Osteoblast (primary cell): ENCODE measurements at regions not wholly inside any gene's neighbourhood (a gene's known extent, or its start where the extent isn't known, plus 50 kb on each side); places are given as distances from the start of the nearest gene placed in this dataset.

Experiments
- DNase-seq: peaks from one replicate; pipeline ENCODE4 v3.0.0; 2011; ENCODE audit warnings: low spot score, mixed read lengths; ENCODE audit not compliant: insufficient read length; ENCODE audit errors: missing footprints
- H2AFZ ChIP-seq: 2 replicates; pipeline ENCODE4 v1.6.0; 2011; ENCODE audit warnings: mild to moderate bottlenecking, low read length
- H3K27ac ChIP-seq: 2 replicates; pipeline ENCODE4 v1.5.1; 2011; ENCODE audit warnings: mild to moderate bottlenecking, low read depth, low read length, moderate library complexity
- H3K27me3 ChIP-seq: 2 replicates; pipeline ENCODE4 v1.6.0; 2012; ENCODE audit warnings: mild to moderate bottlenecking, control low read depth, inconsistent platforms, low read length, moderate library complexity; ENCODE audit not compliant: insufficient read depth
- H3K36me3 ChIP-seq: 2 replicates; pipeline ENCODE4 v1.5.1; 2011; ENCODE audit warnings: mild to moderate bottlenecking, low read length, control low read depth, moderate library complexity; ENCODE audit not compliant: insufficient read depth
- H3K4me1 ChIP-seq: 2 replicates; pipeline ENCODE4 v1.5.1; 2011; ENCODE audit warnings: mild to moderate bottlenecking, low read length, control low read depth, moderate library complexity; ENCODE audit not compliant: insufficient read depth
- H3K4me2 ChIP-seq: 2 replicates; pipeline ENCODE4 v1.6.0; 2011; ENCODE audit warnings: mild to moderate bottlenecking, low read length; ENCODE audit not compliant: insufficient read depth
- H3K4me3 ChIP-seq: fragments of 200-600 bp; sonication (generic); 3 replicates; pipeline ENCODE4 v1.5.1; 2012; ENCODE audit warnings: mild to moderate bottlenecking, low read length, inconsistent platforms; ENCODE audit not compliant: insufficient read depth
- H3K79me2 ChIP-seq: 2 replicates; pipeline ENCODE4 v1.6.0; 2012; ENCODE audit warnings: mild to moderate bottlenecking, low read length, control low read depth, inconsistent platforms; ENCODE audit not compliant: insufficient read depth
- H3K9me3 ChIP-seq: 2 replicates; pipeline ENCODE4 v1.5.1; 2011; ENCODE audit warnings: low read depth, low read length, control low read depth
- H4K20me1 ChIP-seq: 2 replicates; pipeline ENCODE4 v1.6.0; 2012; ENCODE audit warnings: mild to moderate bottlenecking, low read length, control low read depth; ENCODE audit not compliant: insufficient read depth
- TF ChIP-seq, protein P1 (sequence below): IDR thresholded peaks from 2 replicates; pipeline ENCODE4 v1.5.1; 2011; ENCODE audit warnings: mild to moderate bottlenecking, low read depth, low read length, moderate library complexity; ENCODE audit errors: extremely low read depth

DNA sequence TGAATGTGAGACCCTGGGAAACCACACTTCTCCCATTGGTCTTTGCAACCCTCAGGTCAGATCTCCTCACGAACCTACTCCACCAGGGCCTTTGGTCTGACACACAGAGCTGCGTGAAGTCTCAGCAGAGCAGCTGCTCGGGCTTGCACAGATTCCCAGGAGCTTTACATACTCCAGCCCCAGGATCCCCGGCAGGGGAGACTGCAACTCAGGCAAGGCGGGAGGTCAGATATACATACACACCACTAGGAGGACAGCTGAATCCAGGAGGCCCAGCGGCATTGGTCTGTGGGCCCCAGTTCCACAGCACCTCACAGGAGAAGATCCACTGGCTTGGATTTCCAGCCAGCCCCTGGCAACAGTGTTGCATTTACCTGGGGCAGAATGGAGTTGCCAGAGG, 239.2 kb downstream of the GPAM start:
- Histone ChIP-seq H3K9me3 (no peaks in the 10 kb centered on the region), H3K79me2 (no peaks in the 10 kb centered on the region), H3K27ac (no peak overlapping the region), H3K27me3 (no peaks in the 10 kb centered on the region), H3K36me3 (no peaks in the 10 kb centered on the region), H3K4me2 (no peak overlapping the region), H3K4me1 (no peaks in the 10 kb centered on the region), H4K20me1 (no peaks in the 10 kb centered on the region), H3K4me3 (no peak overlapping the region), H2AFZ (no peak overlapping the region)
- DNase-seq = peak; percentile 39
- TF ChIP-seq, protein P1, sequence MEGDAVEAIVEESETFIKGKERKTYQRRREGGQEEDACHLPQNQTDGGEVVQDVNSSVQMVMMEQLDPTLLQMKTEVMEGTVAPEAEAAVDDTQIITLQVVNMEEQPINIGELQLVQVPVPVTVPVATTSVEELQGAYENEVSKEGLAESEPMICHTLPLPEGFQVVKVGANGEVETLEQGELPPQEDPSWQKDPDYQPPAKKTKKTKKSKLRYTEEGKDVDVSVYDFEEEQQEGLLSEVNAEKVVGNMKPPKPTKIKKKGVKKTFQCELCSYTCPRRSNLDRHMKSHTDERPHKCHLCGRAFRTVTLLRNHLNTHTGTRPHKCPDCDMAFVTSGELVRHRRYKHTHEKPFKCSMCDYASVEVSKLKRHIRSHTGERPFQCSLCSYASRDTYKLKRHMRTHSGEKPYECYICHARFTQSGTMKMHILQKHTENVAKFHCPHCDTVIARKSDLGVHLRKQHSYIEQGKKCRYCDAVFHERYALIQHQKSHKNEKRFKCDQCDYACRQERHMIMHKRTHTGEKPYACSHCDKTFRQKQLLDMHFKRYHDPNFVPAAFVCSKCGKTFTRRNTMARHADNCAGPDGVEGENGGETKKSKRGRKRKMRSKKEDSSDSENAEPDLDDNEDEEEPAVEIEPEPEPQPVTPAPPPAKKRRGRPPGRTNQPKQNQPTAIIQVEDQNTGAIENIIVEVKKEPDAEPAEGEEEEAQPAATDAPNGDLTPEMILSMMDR = no peak

DNA sequence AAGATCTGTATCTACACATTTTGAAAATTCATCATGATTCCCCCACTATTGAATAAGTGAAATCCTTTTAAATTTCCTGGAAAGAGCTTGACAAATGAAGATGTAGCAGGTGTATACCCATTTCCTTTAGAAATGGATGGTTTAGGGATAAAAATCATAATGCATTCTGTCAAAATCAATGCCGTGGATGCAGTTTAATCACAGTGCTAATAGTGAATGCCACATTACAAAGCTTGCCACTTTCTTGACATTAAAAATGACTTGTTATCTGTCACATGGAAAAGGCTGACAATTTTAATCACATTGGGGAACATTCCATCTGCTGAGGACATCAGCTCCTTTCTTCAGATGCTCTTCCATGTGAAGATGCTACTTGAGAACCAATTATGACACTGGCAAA, 229.6 kb downstream of the GPAM start:
- Histone ChIP-seq H3K27ac (no peak overlapping the region), H3K4me1 (no peaks in the 10 kb centered on the region), H4K20me1 (no peaks in the 10 kb centered on the region)

DNA sequence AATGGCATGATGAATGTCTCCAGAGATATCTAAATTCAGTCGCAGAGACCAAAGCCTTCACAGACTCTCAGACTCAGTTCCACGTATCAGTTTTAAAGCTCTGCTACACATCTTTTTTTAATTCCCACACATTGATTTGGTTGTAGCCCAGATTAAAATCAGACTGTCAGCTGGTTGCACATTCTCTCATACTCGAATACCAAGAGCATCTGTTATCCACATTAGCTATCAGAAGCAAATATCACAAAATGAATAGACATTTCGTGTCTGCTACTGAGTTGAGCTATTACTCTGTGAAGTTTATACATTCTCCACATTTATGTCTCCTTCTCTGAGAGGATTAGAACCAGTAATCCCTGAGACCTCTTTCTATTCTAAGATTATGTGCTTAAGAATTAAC, 229.2 kb downstream of the GPAM start:
- TF ChIP-seq, protein P1 = no peak
- Histone ChIP-seq H3K27ac (no peak overlapping the region), H3K79me2 (no peaks in the 10 kb centered on the region), H3K4me1 (no peaks in the 10 kb centered on the region), H4K20me1 (no peaks in the 10 kb centered on the region), H3K9me3 (no peaks in the 10 kb centered on the region), H3K4me3 (no peak overlapping the region), H3K36me3 (no peaks in the 10 kb centered on the region), H2AFZ (no peak overlapping the region), H3K27me3 (no peaks in the 10 kb centered on the region), H3K4me2 (no peak overlapping the region)
- no peak for DNase-seq

More for the DNA sequence above, 229.6 kb downstream of the GPAM start:
- DNase-seq = no peak
- no peak overlapping the region for H2AFZ ChIP-seq
- TF ChIP-seq, protein P1 = no peak
- no peaks in the 10 kb centered on the region for H3K9me3 ChIP-seq
- H3K4me3 ChIP-seq = no peak overlapping the region
- no peaks in the 10 kb centered on the region for H3K27me3 ChIP-seq
- no peak overlapping the region for H3K4me2 ChIP-seq
- H3K36me3 ChIP-seq = no peaks in the 10 kb centered on the region
- no peaks in the 10 kb centered on the region for H3K79me2 ChIP-seq

DNA sequence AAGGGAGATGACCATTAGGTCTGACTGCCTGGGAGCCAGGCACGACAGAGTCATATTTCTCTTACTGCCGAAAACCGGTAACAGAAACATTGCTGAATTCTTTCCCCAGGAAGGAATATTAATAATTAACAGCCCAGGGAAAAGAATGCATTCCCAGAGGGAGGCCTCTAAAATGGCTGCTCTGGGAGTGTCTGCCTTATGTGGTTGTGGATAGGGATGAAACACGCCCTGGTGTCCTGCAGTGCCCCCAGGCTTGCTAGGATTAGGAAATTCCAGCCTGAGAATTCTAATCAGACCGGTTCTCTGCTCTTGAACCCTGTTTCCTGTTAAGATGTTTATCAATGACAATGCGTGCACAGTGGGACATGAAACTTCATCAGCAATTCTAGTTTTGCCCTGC, 226.7 kb downstream of the GPAM start:
- no peak overlapping the region for H3K4me2 ChIP-seq
- DNase-seq = no peak
- no peak overlapping the region for H3K27ac ChIP-seq
- H4K20me1 ChIP-seq = no peaks in the 10 kb centered on the region
- TF ChIP-seq, protein P1 = no peak
- H3K36me3 ChIP-seq = no peaks in the 10 kb centered on the region
- H3K4me1 ChIP-seq = no peaks in the 10 kb centered on the region
- H3K27me3 ChIP-seq = no peaks in the 10 kb centered on the region
- no peaks in the 10 kb centered on the region for H3K9me3 ChIP-seq
- no peaks in the 10 kb centered on the region for H3K79me2 ChIP-seq
- H2AFZ ChIP-seq = no peak overlapping the region
- H3K4me3 ChIP-seq = no peak overlapping the region
